GM10266 (cell line): ENCODE measurements at regions not wholly inside any gene's neighbourhood (a gene's known extent, or its start where the extent isn't known, plus 50 kb on each side); places are given as distances from the start of the nearest gene placed in this dataset.

Source experiments
- DNase-seq: peaks from one replicate; pipeline ENCODE4 v3.0.0; 2012; ENCODE audit errors: extremely low spot score
- TF ChIP-seq, protein P1 (sequence below): IDR thresholded peaks from 2 replicates; pipeline ENCODE4 v1.5.1; 2012; ENCODE audit warnings: mild to moderate bottlenecking, low read depth; ENCODE audit not compliant: control insufficient read depth, insufficient read depth; ENCODE audit errors: missing control alignments

DNA sequence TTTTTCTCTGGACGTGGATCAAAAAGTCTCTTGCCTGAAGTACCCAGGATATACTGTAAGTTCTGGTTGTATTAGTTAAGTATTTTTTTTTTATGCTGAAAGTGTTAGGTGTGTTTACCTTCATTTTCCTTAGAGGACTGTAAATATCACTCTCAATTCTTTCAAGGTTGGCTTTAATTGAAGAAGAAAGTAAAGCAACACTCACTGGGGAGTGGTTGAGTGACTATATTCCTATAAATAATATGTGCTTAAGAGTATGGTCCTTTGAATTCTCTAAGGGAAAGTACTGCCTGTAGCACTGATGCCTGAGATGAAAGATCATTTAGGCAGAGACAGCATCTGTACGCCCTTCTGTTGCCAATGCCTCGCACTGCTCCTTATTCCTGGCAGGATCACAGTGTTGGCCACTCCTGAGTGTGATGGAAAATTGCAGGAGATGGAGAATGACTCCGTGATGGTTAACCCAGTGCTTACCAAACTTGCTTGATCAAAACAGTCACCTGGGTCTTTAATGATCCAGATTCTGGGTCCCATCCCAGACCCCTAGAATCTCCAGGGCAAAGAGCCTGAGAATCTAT, 182.0 kb upstream of the MPDZ start:
- DNase-seq, result no peak
- TF ChIP-seq, protein P1, sequence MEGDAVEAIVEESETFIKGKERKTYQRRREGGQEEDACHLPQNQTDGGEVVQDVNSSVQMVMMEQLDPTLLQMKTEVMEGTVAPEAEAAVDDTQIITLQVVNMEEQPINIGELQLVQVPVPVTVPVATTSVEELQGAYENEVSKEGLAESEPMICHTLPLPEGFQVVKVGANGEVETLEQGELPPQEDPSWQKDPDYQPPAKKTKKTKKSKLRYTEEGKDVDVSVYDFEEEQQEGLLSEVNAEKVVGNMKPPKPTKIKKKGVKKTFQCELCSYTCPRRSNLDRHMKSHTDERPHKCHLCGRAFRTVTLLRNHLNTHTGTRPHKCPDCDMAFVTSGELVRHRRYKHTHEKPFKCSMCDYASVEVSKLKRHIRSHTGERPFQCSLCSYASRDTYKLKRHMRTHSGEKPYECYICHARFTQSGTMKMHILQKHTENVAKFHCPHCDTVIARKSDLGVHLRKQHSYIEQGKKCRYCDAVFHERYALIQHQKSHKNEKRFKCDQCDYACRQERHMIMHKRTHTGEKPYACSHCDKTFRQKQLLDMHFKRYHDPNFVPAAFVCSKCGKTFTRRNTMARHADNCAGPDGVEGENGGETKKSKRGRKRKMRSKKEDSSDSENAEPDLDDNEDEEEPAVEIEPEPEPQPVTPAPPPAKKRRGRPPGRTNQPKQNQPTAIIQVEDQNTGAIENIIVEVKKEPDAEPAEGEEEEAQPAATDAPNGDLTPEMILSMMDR, result no peak

DNA sequence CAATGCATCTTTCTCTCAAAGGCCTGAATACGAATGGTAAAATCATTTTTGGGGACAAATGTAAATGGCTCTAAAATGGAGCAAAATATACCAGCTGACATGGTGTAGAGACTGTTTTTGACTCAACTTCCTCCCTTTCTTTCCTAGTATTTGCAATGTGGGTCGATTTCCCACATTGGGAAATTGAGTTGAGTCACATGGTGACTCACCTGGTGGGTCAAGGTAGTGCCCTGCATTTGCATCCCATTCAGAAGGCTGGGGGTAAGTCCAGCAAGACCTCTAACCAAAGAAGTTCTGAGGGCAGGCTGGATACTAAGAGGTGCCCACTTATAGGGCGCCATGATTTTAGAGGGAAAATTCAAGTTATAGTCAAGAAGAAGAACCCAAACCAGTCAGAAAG, 179.6 kb upstream of the MPDZ start:
- no peak for DNase-seq
- TF ChIP-seq, protein P1, result no peak

DNA sequence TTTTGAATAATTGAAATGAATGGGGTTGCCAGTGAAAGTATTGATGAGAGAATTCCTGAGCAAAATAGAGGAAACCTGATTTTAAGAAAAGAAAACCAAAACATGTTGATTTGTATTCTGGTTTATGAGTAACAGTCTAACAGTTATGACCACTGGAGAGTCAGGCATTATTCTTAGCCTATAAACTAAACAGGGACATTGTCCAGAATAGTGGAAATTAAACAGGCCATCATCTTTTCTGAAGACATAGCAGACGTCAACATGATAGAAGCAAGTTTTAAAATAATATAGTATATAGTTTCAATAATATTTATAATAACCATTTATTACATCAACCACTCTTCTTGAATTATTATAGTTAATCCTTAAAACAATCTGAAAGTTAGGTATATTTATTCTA, 178.3 kb upstream of the MPDZ start:
- no peak for DNase-seq
- TF ChIP-seq, protein P1, result no peak

- TF ChIP-seq, protein P1, result no peak
- peak; percentile 4 for DNase-seq
Measured at GRCh38 chr9:13450723-13451122, 171.2 kb upstream of the MPDZ start.

GRCh38 chr9:13448482-13448881, 169.0 kb upstream of the MPDZ start:
- TF ChIP-seq, protein P1, result no peak
- no peak for DNase-seq

DNA sequence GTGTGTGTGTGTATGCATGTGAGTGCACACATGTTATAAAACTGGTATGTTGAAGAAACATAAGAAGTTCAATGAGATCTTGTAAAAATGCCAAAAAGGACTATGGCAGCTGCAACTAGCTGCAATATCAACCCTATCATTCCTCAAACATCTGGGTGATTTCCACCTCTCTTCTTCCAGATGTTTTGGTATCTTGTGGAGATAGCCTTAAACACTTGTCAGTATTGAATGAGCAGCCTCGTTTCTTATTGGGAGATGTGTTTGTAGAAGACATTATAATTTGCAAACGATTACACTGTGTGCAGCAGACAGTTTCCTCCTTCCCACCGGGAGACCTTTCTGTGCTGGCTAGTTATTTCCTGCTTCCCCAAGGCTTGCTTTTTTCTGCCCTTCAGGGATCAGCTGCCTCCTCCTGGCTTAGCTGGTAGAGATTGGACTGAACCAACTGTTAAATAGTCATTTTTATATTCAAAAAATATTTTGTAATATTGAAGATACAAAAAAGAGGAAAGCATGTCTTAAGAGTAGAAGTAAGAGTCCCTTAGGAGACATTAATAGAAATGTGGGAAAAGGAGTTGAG, 168.4 kb upstream of the MPDZ start:
- TF ChIP-seq, protein P1, result no peak
- DNase-seq, result no peak
